Peyer's patch (tissue), 4 donors: ENCODE measurements at regions not wholly inside any gene's neighbourhood (a gene's known extent, or its start where the extent isn't known, plus 50 kb on each side); places are given as distances from the start of the nearest gene placed in this dataset.

Experiments
- CTCF ChIP-seq, 6 experiments: fragments of 450-650 bp in 4 of 6; fragments of 200-600 bp in 2 of 6; sonication (generic) in 1 of 6; IDR thresholded peaks; one replicate each; pipeline ENCODE4 v1.5.1; 2017 to 2019; ENCODE audit warnings: antibody characterized with exemption in 6 of 6, mild to moderate bottlenecking in 3 of 6, moderate library complexity in 1 of 6
- POLR2A ChIP-seq, 2 donors: fragments of 450-650 bp; IDR thresholded peaks; one replicate each; pipeline ENCODE4 v1.5.1; 2017; ENCODE audit warnings: antibody characterized with exemption in 2 of 2, mild to moderate bottlenecking in 2 of 2, moderate library complexity in 2 of 2

- TF ChIP-seq CTCF (IDR thresholded peaks at IDR 0.05) (no peak), POLR2A (IDR thresholded peaks at IDR 0.05) (no peak)
Observed at GRCh38 chr22:20637750-20638506, 130.5 kb downstream of the MED15 start.
